ENCODE measurements at regions not wholly inside any gene's neighbourhood (a gene's known extent, or its start where the extent isn't known, plus 50 kb on each side); places are given as distances from the start of the nearest gene placed in this dataset.

- DNase-seq (ENCODE audit: low spot score in 2 of 2) (no peak), FAIRE-seq (no peak)
Observed at GRCh38 chr1:36584874-36585453, 102.3 kb upstream of the CSF3R start.

GRCh38 chr1:36583980-36584782 is 101.5 kb upstream of the CSF3R start:
- no peak for FAIRE-seq
- no peak for DNase-seq (ENCODE audit: low spot score in 2 of 2)

GRCh38 chr1:36583080-36583479 is 100.4 kb upstream of the CSF3R start:
- FAIRE-seq, result no peak
- no peak for DNase-seq (ENCODE audit: low spot score in 2 of 2)

- DNase-seq (ENCODE audit: low spot score in 2 of 2) (no peak), FAIRE-seq (no peak)
Observed at GRCh38 chr1:36582066-36582755, 99.5 kb upstream of the CSF3R start.

GRCh38 chr1:36580524-36580923 is 97.8 kb upstream of the CSF3R start:
- no peak for FAIRE-seq
- no peak for DNase-seq (ENCODE audit: low spot score in 2 of 2)

GRCh38 chr1:36579039-36579438 is 96.3 kb upstream of the CSF3R start:
- DNase-seq (ENCODE audit: low spot score in 2 of 2) (no peak), FAIRE-seq (no peak)

GRCh38 chr1:36576551-36577110 is 93.9 kb upstream of the CSF3R start:
- FAIRE-seq, result no peak

GRCh38 chr1:36576118-36576517 is 93.4 kb upstream of the CSF3R start:
- no peak for FAIRE-seq
- DNase-seq (ENCODE audit: low spot score in 2 of 2), result peak; percentile 43 to 72

More at GRCh38 chr1:36576551-36577110, 93.9 kb upstream of the CSF3R start:
- DNase-seq (ENCODE audit: low spot score in 2 of 2), result no peak

- no peak for DNase-seq (ENCODE audit: low spot score in 2 of 2)
Observed at GRCh38 chr1:36573445-36573844, 90.7 kb upstream of the CSF3R start.

GRCh38 chr1:36572906-36573305 is 90.2 kb upstream of the CSF3R start:
- DNase-seq (ENCODE audit: low spot score in 2 of 2) (no peak), FAIRE-seq (no peak)

More at GRCh38 chr1:36573445-36573844, 90.7 kb upstream of the CSF3R start:
- FAIRE-seq, result no peak

GRCh38 chr1:36572142-36572715 is 89.5 kb upstream of the CSF3R start:
- FAIRE-seq (no peak), DNase-seq (ENCODE audit: low spot score in 2 of 2) (no peak)

- FAIRE-seq, result no peak
- DNase-seq (ENCODE audit: low spot score in 2 of 2), result no peak
Observed at GRCh38 chr1:36571106-36571505, 88.4 kb upstream of the CSF3R start.

GRCh38 chr1:36570478-36571060 is 87.9 kb upstream of the CSF3R start:
- FAIRE-seq (no peak), DNase-seq (ENCODE audit: low spot score in 2 of 2) (no peak)

GRCh38 chr1:36570006-36570405 is 87.3 kb upstream of the CSF3R start:
- DNase-seq (ENCODE audit: low spot score in 2 of 2) (no peak), FAIRE-seq (no peak)

- no peak for FAIRE-seq
- no peak for DNase-seq (ENCODE audit: low spot score in 2 of 2)
Observed at GRCh38 chr1:36567601-36568341, 85.1 kb upstream of the CSF3R start.

GRCh38 chr1:36565576-36566501 is 83.1 kb upstream of the CSF3R start:
- DNase-seq (ENCODE audit: low spot score in 2 of 2) (no peak), FAIRE-seq (no peak)

GRCh38 chr1:36562181-36562685 is 79.5 kb upstream of the CSF3R start:
- no peak for FAIRE-seq

GRCh38 chr1:36561361-36561724 is 78.6 kb upstream of the CSF3R start:
- DNase-seq (ENCODE audit: low spot score in 2 of 2) (no peak), FAIRE-seq (no peak)

More at GRCh38 chr1:36562181-36562685, 79.5 kb upstream of the CSF3R start:
- DNase-seq (ENCODE audit: low spot score in 2 of 2), result no peak

All from frontal cortex (tissue), 3 donors.